Esophagus muscularis mucosa (tissue), 4 donors: ENCODE measurements at regions not wholly inside any gene's neighbourhood (a gene's known extent, or its start where the extent isn't known, plus 50 kb on each side); places are given as distances from the start of the nearest gene placed in this dataset.

Experiments
- CTCF ChIP-seq, 3 experiments: fragments of 200-600 bp in 2 of 3; fragments of 450-650 bp in 1 of 3; sonication (generic) in 2 of 3; IDR thresholded peaks; one replicate each; pipeline ENCODE4 v1.5.1; 2017 to 2019; ENCODE audit warnings: antibody characterized with exemption in 3 of 3, mild to moderate bottlenecking in 2 of 3, moderate library complexity in 1 of 3
- EP300 ChIP-seq: sonication (generic); formaldehyde crosslinking; IDR thresholded peaks from one replicate; pipeline ENCODE4 v1.6.1; 2017; ENCODE audit warnings: antibody characterized with exemption
- POLR2A ChIP-seq: fragments of 450-650 bp; IDR thresholded peaks from one replicate; pipeline ENCODE4 v1.6.1; 2017; ENCODE audit warnings: antibody characterized with exemption, moderate library complexity, mild to moderate bottlenecking, low read depth

GRCh38 chr17:33896263-33896662 lies 358.8 kb upstream of the CCL2 start:
- TF ChIP-seq POLR2A, result no peak
- TF ChIP-seq CTCF (IDR thresholded peaks at IDR 0.05), result no peak
- TF ChIP-seq EP300, result no peak
